ENCODE measurements at regions not wholly inside any gene's neighbourhood (a gene's known extent, or its start where the extent isn't known, plus 50 kb on each side); places are given as distances from the start of the nearest gene placed in this dataset.

GRCh38 chr20:16194617-16195360 is 378.5 kb downstream of the KIF16B start:
- TF ChIP-seq CTCF (IDR thresholded peaks at IDR 0.05; ENCODE audit: unreplicated experiment) = no peak
- Mint-ChIP-seq H3K4me1 (ENCODE audit: low read depth) (peaks cover 7% of the 10 kb centered on the region), H3K27ac (no peak overlapping the region), H3K36me3 (ENCODE audit: insufficient read depth) (peaks cover 2% of the 10 kb centered on the region), H3K4me3 (ENCODE audit: low read depth) (no peak overlapping the region), H3K9me3 (ENCODE audit: low read depth) (peaks cover 6% of the 10 kb centered on the region), H3K27me3 (peaks cover 2% of the 10 kb centered on the region)
- DNase-seq (ENCODE audit: low spot score, unreplicated experiment) = no peak

- Mint-ChIP-seq H3K27ac (no peak overlapping the region), H3K4me3 (ENCODE audit: low read depth) (no peak overlapping the region), H3K27me3 (peaks cover 2% of the 10 kb centered on the region), H3K36me3 (ENCODE audit: insufficient read depth) (peaks cover 2% of the 10 kb centered on the region), H3K4me1 (ENCODE audit: low read depth) (peaks cover 7% of the 10 kb centered on the region), H3K9me3 (ENCODE audit: low read depth) (peaks cover 5% of the 10 kb centered on the region)
- DNase-seq (ENCODE audit: low spot score, unreplicated experiment) = no peak
- no peak for TF ChIP-seq CTCF (IDR thresholded peaks at IDR 0.05; ENCODE audit: unreplicated experiment)
These were observed 381.8 kb downstream of the KIF16B start for GRCh38 chr20:16191496-16191895.

GRCh38 chr20:16189371-16189770 is 383.9 kb downstream of the KIF16B start:
- Mint-ChIP-seq H3K27ac (no peak overlapping the region), H3K9me3 (ENCODE audit: low read depth) (peaks cover 5% of the 10 kb centered on the region), H3K4me1 (ENCODE audit: low read depth) (peaks cover 14% of the 10 kb centered on the region), H3K4me3 (ENCODE audit: low read depth) (no peak overlapping the region), H3K27me3 (peaks cover 2% of the 10 kb centered on the region), H3K36me3 (ENCODE audit: insufficient read depth) (peaks cover 2% of the 10 kb centered on the region)
- TF ChIP-seq CTCF (IDR thresholded peaks at IDR 0.05; ENCODE audit: unreplicated experiment) = no peak
- DNase-seq (ENCODE audit: low spot score, unreplicated experiment) = no peak

GRCh38 chr20:16187956-16188616 is 385.2 kb downstream of the KIF16B start:
- peaks cover 14% of the 10 kb centered on the region for H3K4me1 Mint-ChIP-seq (ENCODE audit: low read depth)
- no peak for TF ChIP-seq CTCF (IDR thresholded peaks at IDR 0.05; ENCODE audit: unreplicated experiment)
- H3K36me3 Mint-ChIP-seq (ENCODE audit: insufficient read depth) = peaks cover 2% of the 10 kb centered on the region

GRCh38 chr20:16179919-16180318 is 393.3 kb downstream of the KIF16B start:
- TF ChIP-seq CTCF (IDR thresholded peaks at IDR 0.05; ENCODE audit: unreplicated experiment) = no peak
- H3K9me3 Mint-ChIP-seq (ENCODE audit: low read depth) = peaks cover 11% of the 10 kb centered on the region
- no peak overlapping the region for H3K27ac Mint-ChIP-seq
- no peaks in the 10 kb centered on the region for H3K27me3 Mint-ChIP-seq
- H3K4me3 Mint-ChIP-seq (ENCODE audit: low read depth) = no peak overlapping the region
- DNase-seq (ENCODE audit: low spot score, unreplicated experiment) = no peak
- H3K36me3 Mint-ChIP-seq (ENCODE audit: insufficient read depth) = no peaks in the 10 kb centered on the region
- H3K4me1 Mint-ChIP-seq (ENCODE audit: low read depth) = peaks cover 2% of the 10 kb centered on the region

More at GRCh38 chr20:16187956-16188616, 385.2 kb downstream of the KIF16B start:
- DNase-seq (ENCODE audit: low spot score, unreplicated experiment) = no peak
- Mint-ChIP-seq H3K9me3 (ENCODE audit: low read depth) (peaks cover 3% of the 10 kb centered on the region), H3K27ac (no peak overlapping the region), H3K27me3 (peaks cover 2% of the 10 kb centered on the region), H3K4me3 (ENCODE audit: low read depth) (no peak overlapping the region)

Measured in progenitor cell of endocrine pancreas (in vitro differentiated cells).